ENCODE measurements at regions not wholly inside any gene's neighbourhood (a gene's known extent, or its start where the extent isn't known, plus 50 kb on each side); places are given as distances from the start of the nearest gene placed in this dataset.

DNA sequence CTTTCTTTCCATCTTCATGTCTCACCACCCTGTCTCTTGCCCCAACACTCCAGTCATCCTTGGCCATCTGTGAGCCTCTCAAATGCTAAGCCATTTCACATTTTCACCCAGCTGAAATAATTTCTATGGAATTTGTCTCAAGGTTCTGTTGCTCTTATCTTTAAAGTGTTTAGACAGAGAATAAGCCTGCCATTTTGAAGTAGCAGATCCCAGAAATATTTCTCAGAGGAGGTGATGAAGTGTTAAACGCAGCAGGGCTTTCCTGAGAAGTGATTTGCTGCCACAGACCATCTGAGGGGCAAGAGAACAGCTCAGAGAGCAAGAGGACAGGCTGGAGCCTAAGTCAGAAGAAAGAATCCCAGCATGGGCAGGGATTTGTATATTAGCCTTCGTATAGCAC lies 71.6 kb upstream of the CLMN start:
- TF ChIP-seq TAF1 (IDR thresholded peaks at IDR 0.05; ENCODE audit: borderline replicate concordance, insufficient read depth, low read length) (no peak), SIN3A (IDR thresholded peaks at IDR 0.05; ENCODE audit: borderline replicate concordance, insufficient read depth, low read length) (no peak), POLR2AphosphoS5 (IDR thresholded peaks at IDR 0.05; ENCODE audit: low read depth, low read length) (no peak), FOXP2 (optimal IDR thresholded peaks at IDR 0.05; ENCODE audit: borderline replicate concordance, extremely low read depth, extremely low read length, insufficient read depth) (no peak)
- TF ChIP-seq, protein P1, sequence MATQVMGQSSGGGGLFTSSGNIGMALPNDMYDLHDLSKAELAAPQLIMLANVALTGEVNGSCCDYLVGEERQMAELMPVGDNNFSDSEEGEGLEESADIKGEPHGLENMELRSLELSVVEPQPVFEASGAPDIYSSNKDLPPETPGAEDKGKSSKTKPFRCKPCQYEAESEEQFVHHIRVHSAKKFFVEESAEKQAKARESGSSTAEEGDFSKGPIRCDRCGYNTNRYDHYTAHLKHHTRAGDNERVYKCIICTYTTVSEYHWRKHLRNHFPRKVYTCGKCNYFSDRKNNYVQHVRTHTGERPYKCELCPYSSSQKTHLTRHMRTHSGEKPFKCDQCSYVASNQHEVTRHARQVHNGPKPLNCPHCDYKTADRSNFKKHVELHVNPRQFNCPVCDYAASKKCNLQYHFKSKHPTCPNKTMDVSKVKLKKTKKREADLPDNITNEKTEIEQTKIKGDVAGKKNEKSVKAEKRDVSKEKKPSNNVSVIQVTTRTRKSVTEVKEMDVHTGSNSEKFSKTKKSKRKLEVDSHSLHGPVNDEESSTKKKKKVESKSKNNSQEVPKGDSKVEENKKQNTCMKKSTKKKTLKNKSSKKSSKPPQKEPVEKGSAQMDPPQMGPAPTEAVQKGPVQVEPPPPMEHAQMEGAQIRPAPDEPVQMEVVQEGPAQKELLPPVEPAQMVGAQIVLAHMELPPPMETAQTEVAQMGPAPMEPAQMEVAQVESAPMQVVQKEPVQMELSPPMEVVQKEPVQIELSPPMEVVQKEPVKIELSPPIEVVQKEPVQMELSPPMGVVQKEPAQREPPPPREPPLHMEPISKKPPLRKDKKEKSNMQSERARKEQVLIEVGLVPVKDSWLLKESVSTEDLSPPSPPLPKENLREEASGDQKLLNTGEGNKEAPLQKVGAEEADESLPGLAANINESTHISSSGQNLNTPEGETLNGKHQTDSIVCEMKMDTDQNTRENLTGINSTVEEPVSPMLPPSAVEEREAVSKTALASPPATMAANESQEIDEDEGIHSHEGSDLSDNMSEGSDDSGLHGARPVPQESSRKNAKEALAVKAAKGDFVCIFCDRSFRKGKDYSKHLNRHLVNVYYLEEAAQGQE (IDR thresholded peaks at IDR 0.05; ENCODE audit: insufficient read depth in 1 of 2, low read depth in 2 of 2, low read length in 2 of 2) = no peak

DNA sequence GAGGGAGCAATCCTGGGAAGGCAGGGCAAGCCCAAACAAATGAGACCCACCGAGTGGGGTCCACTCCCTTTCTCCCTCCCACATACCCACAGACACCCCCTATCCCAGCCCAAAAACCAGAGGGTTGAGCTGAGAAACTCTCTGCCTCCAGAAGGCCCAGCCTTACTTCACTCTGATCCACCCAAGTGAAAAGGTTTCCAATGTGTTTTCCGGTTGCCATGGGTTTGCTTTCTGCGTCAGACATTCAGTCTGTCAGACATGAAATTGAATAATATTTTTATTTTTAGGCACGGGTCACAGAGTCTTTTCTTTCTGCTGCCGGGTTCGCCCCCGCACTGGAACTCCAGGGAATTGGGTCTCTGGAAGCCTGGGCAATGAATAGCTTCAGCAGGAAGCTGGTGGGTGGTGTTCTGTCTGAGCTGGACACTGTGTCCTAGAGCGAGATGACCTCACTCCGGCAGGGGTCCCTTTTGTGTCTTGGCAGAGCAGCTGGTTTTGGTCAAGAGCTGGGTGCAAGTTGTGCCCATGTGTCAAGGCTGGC lies 69.8 kb upstream of the CLMN start:
- no peak for TF ChIP-seq SIN3A (IDR thresholded peaks at IDR 0.05; ENCODE audit: borderline replicate concordance, insufficient read depth, low read length)

DNA sequence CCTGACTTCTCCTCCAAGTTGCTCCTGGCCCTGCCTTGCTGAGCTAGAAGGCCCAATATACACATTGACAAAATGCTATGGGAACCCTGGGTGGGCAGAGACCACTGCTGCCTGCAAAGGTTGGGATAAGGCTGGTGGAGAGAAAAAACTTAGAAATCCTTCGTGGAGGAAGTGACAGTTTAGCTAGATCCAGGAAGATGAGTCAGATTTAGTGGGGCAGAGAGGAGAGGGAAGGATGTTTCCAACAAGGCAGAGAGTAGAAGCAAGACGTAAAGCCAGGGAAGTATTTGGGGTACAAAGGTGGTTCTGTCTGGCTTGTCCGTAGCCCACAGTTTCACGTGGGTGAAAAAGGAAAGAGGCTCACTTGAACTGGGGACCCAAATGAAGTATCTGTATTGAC lies 69.0 kb upstream of the CLMN start:
- TF ChIP-seq TAF1 (IDR thresholded peaks at IDR 0.05; ENCODE audit: borderline replicate concordance, insufficient read depth, low read length) (no peak), SIN3A (IDR thresholded peaks at IDR 0.05; ENCODE audit: borderline replicate concordance, insufficient read depth, low read length) (no peak), FOXP2 (optimal IDR thresholded peaks at IDR 0.05; ENCODE audit: borderline replicate concordance, extremely low read depth, extremely low read length, insufficient read depth) (no peak), POLR2AphosphoS5 (IDR thresholded peaks at IDR 0.05; ENCODE audit: low read depth, low read length) (no peak)
- TF ChIP-seq, protein P1 (IDR thresholded peaks at IDR 0.05; ENCODE audit: insufficient read depth in 1 of 2, low read depth in 2 of 2, low read length in 2 of 2) = no peak

DNA sequence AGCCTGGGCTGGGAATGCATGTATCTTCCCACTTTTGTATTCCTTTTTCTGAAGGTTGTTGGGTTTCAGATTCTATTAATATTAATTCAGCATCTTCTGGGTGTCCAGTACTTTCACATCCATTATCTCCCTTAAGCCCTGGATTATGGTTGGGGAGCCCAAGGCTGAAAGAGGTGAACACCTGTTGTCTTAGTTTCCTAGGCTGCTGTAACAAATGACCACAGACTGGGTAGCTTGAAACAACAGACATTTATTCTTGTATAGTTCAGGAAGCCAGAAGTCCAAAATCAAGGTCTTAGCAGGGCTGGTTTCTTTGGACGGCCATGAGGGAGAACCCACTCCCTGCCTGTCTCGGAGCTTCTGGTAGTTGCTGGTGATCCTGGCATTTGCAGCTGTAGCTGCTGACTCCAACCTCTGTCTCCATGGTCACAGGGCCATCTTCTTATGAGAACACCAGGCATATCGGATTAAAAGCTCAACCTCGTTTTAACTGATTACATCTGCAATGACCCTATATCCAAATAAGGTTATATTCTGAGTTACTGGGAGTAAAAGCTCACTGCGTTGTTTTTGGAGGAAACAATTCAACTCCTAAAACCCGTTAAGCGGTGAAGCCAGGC lies 68.2 kb upstream of the CLMN start:
- TF ChIP-seq POLR2AphosphoS5 (IDR thresholded peaks at IDR 0.05; ENCODE audit: low read depth, low read length) = no peak
- no peak for TF ChIP-seq FOXP2 (optimal IDR thresholded peaks at IDR 0.05; ENCODE audit: borderline replicate concordance, extremely low read depth, extremely low read length, insufficient read depth)
- no peak for TF ChIP-seq TAF1 (IDR thresholded peaks at IDR 0.05; ENCODE audit: borderline replicate concordance, insufficient read depth, low read length)
- TF ChIP-seq SIN3A (IDR thresholded peaks at IDR 0.05; ENCODE audit: borderline replicate concordance, insufficient read depth, low read length) = no peak
- TF ChIP-seq, protein P1 (IDR thresholded peaks at IDR 0.05; ENCODE audit: insufficient read depth in 1 of 2, low read depth in 2 of 2, low read length in 2 of 2) = no peak

DNA sequence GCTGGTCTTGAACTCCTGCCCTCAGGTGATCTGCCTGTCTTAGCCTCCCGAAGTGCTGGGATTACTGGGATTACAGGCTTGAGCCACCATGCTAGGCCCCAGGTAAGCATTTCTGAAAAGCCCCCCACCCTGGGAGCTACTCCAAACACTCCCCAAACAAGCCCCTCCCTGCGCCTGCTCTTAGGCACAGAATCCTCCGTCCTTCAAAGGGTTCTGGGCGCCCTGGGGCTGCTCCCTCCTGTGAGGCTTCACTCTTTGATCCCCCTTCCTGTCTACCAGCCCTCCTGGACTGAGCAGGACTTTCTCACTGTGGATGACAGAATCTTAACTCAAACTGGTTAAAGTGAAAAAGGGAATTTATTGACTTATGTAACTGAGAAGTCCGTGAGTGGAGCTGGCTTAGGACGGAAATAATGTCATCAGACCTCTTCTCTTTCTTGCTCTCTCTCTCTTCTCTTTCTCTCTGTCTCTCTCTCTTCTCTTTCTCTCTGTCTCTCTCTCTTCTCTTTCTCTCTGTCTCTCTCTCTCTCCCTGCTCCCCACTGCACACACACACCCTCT lies 66.9 kb upstream of the CLMN start:
- TF ChIP-seq TAF1 (IDR thresholded peaks at IDR 0.05; ENCODE audit: borderline replicate concordance, insufficient read depth, low read length) = no peak
- no peak for TF ChIP-seq POLR2AphosphoS5 (IDR thresholded peaks at IDR 0.05; ENCODE audit: low read depth, low read length)
- TF ChIP-seq FOXP2 (optimal IDR thresholded peaks at IDR 0.05; ENCODE audit: borderline replicate concordance, extremely low read depth, extremely low read length, insufficient read depth) = no peak
- TF ChIP-seq SIN3A (IDR thresholded peaks at IDR 0.05; ENCODE audit: borderline replicate concordance, insufficient read depth, low read length) = no peak
- TF ChIP-seq, protein P1 (IDR thresholded peaks at IDR 0.05; ENCODE audit: insufficient read depth in 1 of 2, low read depth in 2 of 2, low read length in 2 of 2) = no peak
